ENCODE measurements at regions not wholly inside any gene's neighbourhood (a gene's known extent, or its start where the extent isn't known, plus 50 kb on each side); places are given as distances from the start of the nearest gene placed in this dataset.
"Not testable (repeated sequence)": the region's sequence is repeated elsewhere in the genome, so short reads cannot be mapped to it uniquely, and the experiment has no call there.

DNA sequence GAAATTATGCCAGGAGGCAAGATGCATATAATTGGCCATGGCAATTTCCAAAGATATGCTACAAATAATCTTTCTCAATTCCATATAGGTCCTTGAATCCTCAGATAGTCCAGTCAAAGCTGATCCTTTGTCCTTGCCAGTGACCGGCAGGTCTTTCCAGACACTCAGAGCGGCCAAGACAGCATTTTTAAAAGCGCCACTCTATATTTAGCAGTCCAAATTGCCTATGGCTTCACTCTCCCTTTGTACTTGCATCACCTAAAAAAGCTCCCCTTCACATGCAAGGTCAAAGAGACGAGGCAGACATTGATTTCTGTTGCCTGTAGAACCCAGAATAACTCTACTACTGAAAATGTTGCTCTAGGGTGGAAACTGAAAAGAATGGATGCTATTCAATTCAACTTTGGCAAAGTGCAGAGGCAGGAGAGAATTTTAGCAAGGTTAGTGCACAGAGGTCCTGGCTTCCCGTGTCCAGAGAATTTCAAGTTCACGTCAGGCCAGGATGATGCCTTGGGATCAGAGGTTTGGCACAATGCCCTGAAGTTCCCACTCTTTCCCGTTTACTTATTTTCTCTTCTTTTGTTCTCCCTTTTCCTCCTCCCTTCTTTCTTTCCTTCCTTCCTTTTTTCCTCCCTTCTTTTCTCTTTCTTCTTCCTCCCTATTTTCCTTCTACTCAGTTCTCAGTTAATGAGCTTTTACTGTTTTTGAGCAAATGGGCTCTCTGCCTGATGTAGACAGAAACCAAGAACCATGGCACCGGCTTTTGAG is 108.5 kb downstream of the KCNK1 start:
- no peak for DNase-seq (ENCODE audit: low spot score)

DNA sequence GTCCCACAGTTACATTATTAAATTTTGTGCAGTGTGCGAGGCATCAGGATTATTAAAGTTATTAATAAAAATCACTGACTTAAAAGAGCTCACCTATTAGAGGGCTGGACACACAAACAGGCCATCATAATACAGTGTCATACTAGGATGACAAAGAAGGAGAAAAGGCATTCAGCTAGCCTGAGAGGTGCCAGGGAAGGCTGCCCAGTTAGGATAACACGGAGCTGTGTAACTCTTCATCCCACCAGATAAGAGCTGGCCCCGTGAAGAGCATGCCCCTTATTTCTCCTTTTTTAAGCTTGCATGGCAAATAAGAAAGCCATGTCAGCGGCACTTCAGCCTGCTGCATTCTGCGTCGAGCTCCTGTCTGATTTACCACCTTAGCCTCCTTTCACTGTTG is 109.5 kb downstream of the KCNK1 start:
- DNase-seq (ENCODE audit: low spot score), result no peak

DNA sequence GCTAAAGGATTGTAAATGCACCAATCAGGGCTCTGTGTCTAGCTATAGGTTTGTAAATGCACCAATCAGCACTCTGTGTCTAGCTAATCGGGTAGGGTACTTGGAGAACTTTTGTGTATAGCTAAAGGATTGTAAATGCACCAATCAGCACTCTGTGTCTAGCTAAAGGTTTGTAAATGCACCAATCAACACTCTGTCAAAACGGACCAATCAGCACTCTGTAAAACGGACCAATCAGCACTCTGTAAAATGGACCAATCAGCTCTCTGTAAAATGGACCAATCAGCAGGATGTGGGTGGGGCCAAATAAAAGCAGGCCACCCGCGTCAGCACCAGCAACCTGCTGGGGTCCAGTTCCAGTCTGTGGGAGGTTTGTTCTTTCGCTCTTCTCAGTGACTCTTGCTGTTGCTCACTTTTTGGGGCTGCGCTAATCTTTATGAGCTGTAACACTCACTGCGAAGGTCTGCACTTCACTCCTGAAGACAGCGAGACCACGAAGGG is 110.3 kb downstream of the KCNK1 start:
- not testable (repeated sequence) for DNase-seq (ENCODE audit: low spot score)

DNA sequence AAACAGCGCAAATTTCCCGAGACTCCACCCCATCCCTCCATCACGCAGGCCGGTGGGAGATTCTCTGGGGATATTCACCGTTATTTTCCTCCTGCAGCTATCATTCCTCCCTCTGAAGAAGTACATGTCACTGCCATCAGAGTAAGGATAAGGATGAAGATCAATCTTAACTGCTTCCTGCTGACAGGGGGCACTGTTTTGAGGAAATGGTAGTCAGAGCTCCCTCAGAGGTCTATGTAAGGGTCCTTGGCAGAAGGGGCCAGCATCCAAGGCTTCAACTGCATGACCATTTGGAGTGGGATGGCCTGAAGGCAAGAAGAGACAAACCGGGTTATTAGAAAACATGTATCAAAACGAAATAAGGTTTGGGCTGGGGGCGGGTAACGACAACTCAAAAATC is 111.5 kb downstream of the KCNK1 start:
- DNase-seq (ENCODE audit: low spot score), result no peak

DNA sequence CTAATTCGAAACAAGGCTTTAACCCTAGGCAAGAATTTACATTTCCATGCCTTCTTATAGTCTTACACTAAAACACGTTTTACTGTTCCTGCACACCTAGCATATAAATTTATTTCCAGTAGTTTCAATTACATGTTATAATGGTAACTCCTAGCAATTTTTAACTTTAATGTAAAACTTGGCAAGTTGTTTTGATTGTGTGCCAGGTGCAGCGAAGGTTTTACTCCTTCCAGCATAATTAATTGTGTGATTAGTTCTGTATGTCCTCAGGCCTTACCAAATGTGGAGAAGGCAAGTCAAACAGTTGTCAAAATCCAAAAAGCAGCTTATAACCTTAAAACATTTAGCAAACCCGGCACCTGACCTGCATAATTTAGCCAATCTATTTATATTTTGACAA is 114.8 kb downstream of the KCNK1 start:
- DNase-seq (ENCODE audit: low spot score), result no peak

DNA sequence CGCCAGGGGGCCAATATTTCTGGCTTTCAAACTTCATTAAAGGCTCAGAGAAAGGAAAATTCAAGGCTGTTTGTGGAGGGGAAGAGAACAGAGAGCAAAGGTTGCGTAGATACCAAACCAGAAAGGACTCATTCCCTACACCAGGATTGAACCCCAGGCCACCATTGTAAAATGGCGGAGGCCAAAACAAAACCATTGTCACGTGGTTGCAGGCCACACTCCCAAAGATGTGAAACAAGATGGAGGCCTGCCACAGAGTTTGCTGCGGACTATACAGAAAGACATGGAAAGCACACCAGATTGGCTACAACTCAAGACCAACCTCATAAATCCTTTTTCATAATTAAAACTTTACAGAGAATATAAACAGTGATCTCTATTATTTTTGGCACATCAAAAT is 116.5 kb downstream of the KCNK1 start:
- DNase-seq (ENCODE audit: low spot score), result no peak

DNA sequence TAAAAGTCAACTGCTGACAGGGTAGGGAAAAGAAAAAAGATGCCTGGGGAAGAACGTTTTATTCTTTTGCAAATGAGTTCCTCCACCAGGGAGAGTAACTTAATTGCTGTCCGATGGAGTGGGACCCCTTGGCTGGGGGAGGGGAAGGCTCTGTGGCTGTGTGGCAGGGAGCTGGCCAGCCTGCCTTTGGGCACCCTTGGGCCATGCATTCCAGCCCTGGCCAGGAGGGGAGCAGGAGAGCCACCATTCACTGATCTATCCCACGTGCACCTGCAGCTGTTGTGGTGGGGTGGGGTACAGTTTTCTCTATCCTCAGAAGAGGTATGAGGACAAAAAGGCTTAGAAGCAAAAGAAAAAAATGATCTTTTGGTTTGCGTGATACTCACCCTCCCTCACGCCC is 116.9 kb downstream of the KCNK1 start:
- no peak for DNase-seq (ENCODE audit: low spot score)

DNA sequence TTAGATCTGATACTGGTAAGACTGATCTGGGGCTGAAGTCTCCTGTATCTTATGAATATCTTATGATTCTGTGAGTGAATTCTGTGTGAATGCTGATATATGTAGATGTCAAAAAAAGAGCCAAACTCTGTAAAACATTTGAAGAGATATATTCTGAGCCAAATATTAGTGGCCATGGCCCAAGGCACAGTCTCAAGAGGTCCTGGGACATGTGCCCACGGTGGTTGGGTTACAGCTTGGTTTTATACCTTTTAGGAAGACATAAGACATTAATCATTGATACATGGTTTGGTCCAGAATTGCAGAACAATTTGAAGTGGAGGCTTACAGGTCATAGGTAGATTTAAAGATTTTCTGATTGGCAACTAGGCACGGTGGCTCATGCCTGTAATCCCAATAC is 118.3 kb downstream of the KCNK1 start:
- no peak for DNase-seq (ENCODE audit: low spot score)

DNA sequence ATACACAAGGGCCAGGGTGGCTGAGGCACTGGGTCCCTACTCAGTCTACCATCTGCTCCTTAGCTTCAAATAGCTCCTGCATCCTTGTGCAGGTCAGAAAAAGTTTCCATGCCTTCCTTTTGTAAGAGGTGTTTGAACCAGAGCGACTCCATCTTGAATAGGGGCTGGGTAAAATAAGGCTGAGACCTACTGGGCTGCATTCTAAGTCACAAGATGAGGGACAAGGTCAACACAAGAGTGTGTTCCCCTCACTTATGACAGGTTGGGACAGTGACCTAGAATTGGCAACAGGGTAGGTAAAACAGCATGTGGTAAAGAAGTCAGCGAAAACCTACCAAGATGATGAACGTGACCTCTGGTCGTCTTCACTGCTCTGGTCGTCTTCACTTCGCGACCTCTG is 120.5 kb downstream of the KCNK1 start:
- no peak for DNase-seq (ENCODE audit: low spot score)

DNA sequence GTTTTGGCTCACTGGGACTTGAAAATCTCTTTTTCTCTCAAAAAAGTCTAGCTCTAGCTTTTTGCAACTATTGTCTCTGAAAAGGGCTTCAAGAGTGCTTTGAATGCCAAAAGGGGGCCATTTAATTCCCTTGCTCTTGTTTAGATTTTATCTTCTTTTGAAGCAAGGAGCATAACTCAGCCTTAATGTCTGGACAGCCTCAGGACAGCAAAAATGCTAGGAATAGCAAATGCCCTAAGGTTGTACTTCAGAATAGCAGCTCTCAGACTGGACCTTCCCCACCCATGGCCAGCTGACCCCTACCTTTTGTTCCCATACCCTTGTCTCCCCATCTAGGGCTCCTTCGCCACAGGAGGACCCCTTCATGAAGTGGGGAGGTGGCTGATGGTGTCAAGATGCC is 121.4 kb downstream of the KCNK1 start:
- no peak for DNase-seq (ENCODE audit: low spot score)

DNA sequence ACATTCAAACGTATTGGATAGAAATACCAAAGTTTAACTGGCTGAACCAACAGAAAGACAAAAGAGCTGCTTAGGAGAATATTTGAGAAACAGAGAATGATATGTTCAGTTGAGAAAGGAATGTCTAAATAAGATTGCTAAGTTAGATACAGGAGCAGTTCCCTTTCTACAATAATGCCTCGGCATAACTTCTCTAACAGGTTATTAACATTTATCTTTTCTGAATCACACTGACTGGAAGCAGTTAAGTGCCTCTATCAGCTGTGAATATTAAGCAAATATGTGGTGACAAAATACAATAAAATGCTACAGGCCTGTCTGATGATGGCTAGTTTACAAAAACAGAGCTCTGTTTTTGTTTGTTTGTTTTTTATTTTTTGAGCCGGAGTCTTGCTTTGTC is 121.9 kb downstream of the KCNK1 start:
- no peak for DNase-seq (ENCODE audit: low spot score)

DNA sequence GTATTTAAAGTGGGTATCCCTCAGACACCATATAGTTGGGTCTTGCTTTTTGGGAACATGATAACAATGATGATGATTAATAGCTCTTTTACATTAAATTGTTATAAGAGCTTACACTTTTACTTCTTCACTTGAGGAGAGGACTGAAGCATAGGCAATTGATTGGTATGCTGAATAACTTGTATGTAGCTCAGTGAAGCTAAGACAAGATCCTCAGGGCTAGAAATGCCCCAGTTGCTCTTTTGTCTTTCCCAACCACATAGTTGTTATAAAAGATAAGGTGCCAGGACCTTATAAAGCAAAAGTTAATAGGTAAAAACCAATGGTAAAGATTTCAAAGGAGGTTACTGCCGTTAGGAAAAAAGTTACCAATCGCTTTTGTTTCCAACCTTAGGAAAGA is 123.4 kb downstream of the KCNK1 start:
- DNase-seq (ENCODE audit: low spot score), result no peak

DNA sequence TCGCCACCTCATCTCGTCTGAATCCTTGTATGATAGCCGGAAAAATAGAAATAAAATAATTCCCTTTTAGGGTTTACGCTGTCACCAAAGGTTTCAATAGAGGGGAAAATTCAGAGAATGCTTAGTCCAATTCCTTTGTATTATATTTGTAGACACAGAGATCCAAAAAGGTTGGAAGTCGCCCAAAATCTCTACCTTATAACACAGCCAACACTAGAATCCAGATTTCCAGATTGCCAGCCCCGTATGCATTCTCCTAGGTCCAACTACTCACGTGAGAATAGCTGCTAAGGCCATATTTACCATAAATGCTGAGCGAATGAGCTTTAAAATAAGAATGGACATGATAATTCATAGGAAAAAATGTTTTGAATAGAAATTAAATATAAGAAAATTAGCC is 124.5 kb downstream of the KCNK1 start:
- no peak for DNase-seq (ENCODE audit: low spot score)

DNA sequence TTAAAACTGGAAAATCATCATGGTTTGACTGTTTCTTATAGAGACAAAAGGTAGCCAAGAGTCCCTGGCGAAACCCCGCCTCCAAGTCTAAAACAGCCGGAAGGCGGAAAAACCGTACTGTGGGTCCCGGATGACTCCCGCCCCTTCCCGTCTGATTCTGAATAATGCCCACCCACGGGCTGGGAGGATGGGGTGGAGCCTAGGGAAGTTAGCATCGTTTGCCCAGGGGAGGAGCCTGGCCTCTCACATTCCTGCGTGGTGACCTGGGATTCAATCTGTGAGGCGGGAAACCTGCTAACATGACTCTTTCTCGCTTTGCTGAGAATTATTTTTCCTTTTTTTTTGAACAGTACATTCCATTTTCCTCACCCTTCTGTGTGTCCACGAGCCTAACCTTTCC is 124.9 kb downstream of the KCNK1 start:
- no peak for DNase-seq (ENCODE audit: low spot score)

DNA sequence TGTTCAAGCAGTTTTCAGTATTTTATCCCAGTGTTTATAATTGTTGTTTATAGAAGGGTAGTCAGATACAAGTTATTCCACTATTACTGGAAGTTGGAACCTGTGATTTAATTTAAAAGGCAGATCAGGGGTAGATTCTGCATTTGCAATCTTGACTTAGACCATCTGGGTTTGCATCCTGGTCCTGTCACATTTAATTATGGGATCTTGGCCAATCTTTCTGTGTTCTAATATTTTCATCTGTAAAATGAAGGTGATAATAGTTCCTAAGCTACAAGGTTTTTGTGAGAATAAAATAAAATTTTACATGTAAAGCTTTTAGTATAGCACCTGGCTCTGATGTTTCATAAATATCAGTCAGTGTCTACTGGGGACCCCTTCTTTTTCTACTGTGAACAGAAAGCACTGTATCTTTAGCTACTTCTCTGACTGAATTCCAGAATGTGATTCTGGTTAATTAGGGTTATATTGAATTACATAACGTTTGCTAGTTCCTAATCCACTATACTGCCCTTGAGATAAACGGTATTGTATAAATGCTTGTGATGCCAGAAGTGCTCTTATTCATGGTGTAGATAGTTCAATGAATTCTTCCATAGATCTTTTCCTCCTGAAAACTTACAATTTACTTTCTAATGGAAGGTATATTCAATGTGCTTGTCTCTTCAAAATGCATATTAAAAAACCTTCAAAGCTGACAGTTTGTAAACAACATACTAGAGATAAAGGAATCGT is 131.0 kb downstream of the KCNK1 start:
- no peak for DNase-seq (ENCODE audit: low spot score)

DNA sequence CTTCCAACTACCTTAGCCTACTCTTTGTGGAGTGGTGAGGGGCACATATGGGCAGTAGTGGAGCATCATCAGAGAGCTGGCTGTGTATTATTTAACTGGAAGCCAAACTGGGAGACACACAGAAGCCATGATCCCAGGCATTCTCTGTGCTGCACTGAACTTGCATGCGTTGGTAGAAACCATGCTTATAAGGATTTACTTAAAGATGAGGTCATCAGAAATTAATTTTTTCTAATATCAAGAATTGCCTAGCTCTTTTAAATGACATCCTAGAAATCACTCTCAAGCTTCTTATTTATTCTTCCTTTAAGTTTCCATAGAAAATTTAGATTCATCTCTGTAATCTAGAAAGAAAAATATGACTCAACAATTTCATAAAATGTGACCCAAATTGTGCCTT is 136.2 kb downstream of the KCNK1 start:
- DNase-seq (ENCODE audit: low spot score), result no peak

DNA sequence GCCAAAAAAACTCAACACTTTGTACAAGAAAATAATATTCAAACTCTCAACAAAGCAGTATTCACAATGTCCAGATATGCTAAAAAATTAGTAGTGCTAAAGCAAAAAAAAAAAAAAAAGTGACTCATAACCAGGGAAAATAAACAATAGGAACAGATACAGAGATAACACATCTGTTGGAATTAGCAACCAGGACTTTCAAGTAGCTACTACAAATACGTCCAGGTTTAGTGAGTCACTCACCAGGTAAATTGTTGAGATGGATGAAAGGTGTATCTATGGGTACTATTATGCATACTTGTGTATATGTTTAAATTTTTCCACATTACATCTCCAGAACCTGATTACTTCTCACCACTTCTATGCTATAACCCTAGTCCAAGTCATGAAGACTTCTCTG is 144.8 kb upstream of the SLC35F3 start:
- DNase-seq (ENCODE audit: low spot score), result no peak

DNA sequence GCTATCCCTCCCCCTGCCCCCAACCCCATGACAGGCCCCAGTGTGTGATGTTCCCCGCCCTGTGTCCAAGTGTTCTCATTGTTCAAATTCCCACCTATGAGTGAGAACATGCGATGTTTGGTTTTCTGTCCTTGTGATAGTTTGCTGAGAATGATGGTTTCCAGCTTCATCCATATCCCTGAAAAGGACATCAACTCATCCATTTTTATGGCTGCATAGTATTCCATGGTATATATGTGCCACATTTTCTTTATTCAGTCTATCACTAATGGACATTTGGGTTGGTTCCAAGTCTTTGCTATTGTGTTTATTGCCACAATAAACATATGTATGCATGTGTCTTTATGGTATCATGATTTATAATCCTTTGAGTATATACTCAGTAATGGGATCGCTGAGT is 140.2 kb upstream of the SLC35F3 start:
- not testable (repeated sequence) for DNase-seq (ENCODE audit: low spot score)

DNA sequence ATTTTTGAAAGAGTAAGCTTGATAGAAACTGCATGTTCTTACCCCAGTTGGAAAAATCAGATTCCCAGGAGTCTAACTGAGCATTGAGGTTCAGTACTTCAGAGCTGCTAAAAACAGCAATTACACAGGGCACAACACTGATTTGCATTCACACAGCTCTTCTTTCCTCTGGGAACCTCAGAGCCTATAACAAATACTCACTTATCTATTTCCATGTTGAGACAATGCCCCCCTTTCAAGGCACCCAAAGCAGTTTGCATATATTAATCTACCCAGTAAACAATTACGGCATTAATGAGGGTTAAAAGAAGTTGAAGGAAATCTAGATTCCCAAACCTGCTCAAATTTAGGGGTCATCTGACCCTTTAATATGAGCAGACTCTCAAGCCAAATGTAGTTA is 126.9 kb upstream of the SLC35F3 start:
- DNase-seq (ENCODE audit: low spot score), result no peak

DNA sequence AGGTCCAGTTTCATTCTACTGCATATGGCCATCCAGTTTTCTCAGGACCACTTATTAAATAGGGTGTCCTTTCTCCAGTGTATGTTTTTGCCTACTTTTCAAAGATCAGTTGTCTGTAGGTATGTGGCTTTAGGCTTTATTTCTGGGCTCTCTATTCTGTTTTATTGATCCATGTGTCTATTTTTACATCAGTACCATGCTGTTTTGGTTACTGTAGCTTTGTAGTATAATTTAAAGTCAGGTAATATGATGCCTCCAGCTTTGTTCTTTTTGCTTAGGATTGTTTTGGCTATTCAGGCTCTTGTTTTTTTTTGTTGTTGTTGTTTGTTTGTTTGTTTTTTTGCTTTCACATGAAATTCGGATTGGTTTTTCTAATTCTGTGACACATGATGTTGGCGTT is 124.4 kb upstream of the SLC35F3 start:
- DNase-seq (ENCODE audit: low spot score), result no peak

DNA sequence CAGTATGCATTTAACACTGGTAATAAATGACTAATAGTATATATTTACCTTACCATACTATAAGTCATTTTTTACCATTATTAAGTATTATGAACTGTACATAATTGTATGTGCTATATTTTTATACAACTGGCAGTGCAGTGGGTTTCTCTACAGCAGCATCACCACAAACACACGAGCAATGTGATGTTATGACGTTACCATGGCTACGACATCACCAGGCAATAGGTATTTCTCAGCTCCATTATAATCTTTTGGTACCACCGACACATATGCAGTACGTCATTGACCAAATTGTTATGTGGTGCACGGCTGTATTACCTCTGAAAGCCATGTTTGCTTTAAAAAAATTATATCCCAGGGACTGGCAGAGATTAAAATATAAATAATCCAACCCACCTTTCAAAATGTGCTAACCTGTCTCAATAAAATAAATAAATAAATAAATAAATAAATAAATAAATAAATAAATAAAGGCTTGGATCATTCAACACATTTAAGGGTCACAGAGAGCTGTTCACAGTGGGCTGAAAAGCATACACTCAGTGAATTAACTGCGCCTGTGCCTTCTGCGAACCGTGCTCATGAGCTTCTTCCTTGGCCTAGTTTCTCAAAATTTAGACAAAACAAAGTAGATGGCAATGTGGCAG is 121.4 kb upstream of the SLC35F3 start:
- DNase-seq (ENCODE audit: low spot score), result no peak

DNA sequence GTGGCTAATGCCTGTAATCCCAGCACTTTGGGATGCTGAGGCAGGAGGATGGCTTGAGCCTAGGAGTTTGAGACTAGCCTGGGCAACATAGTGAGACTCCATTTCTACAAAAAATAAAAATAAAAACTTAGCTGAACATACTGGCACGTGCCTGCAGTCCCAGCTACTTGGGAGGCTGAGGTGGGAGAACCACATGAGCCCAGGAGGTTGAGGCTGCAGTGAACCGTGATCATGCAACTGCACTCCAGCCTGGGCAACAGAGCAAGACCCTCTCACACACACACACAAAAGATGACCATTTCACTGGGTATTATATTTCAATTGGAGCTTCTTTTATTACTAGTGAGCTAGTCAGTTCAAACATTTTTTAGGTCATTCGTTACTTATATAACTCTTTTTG is 116.9 kb upstream of the SLC35F3 start:
- no peak for DNase-seq (ENCODE audit: low spot score)

DNA sequence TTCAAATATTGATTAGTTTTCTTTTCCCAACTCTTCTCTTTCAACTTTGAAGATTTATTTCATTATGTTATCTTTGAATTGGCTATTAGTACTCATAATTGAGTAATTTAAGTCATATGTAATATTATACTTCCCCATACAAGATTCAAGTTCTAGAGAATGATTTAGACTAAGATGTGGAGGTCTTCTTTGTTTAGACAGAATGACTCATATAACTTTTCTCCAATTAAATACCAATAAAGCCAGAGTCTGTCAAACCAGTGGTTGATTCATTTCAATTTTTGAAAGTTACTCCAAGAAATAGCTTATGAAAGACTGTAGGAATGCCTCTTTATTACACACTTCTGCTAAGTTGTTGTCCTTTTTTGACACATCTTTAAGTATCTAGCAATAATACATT is 115.8 kb upstream of the SLC35F3 start:
- DNase-seq (ENCODE audit: low spot score), result no peak
